Erythroblast (primary cell): ENCODE measurements at regions not wholly inside any gene's neighbourhood (a gene's known extent, or its start where the extent isn't known, plus 50 kb on each side); places are given as distances from the start of the nearest gene placed in this dataset.

Source experiments
- GATA1 ChIP-seq: IDR thresholded peaks from 2 replicates; pipeline ENCODE4 v1.6.1; 2011; ENCODE audit warnings: low read depth, mild to moderate bottlenecking, control low read depth, low read length, moderate library complexity
- POLR2A ChIP-seq: IDR thresholded peaks from 2 replicates; pipeline ENCODE4 v1.6.1; 2011; ENCODE audit warnings: mild to moderate bottlenecking, low read length

DNA sequence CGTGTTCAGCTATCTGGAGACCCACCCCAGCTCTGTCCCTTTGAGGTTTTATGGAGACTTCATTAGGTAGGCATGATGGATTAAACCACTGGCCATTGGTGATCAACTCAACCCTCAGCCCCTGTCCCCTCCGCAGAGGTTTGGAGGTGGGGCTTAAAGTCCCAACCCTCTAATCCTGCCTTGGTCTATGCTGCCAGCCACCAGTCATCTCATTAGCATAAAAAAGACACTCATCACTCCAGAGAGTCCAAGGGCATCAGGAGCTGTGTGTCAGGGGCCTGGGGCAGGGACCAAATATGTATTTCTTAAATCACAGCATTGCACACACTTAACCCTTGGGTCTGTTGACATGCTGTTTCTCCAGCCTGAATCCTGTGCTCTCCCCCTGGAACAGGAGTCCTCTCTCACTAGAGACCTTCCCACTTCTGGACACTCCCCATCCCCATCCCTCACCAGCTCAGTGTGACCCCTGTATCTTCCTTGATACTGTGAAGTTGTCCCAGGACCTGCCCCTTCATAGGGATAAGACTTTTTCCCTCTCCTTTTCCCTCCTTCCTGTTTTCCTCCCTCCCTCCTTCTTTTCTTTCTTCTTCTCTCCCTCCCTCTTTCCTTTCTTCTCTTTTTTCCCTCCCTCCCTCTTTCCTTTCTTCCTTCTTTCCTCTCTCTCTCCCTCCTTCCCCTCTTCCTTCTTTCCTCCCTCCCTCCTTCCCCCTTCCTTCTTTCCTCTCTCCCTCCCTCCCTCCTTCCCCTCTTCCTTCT, 54.7 kb upstream of the CLMN start:
- TF ChIP-seq POLR2A = no peak
- TF ChIP-seq GATA1 = no peak
